Amniotic stem cell (primary cell): ENCODE measurements at regions not wholly inside any gene's neighbourhood (a gene's known extent, or its start where the extent isn't known, plus 50 kb on each side); places are given as distances from the start of the nearest gene placed in this dataset.
"Not testable (repeated sequence)": the region's sequence is repeated elsewhere in the genome, so short reads cannot be mapped to it uniquely, and the experiment has no call there.

Experiments
- DNase-seq: peaks from one replicate; lab custom pipeline; 2025; lab: John Stamatoyannopoulos, UW

DNA sequence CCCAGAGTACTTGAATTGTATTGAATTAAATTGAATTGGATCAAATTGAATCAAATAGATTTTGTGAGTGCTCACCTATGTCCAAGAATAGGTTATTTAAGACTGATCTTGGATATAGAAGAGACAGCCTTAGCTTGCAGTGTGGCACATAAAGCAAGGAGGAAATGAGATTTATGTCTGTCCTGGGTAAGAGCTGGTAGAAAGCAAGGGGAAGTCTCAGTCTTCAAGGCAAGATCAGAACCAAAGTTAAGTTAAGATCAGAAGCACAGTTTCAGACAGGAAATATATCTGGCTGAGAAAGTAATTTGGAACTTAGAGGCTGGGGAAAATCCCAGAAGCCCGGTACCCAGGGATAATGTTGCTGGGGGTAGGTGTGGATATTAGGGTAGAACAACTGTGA lies 244.4 kb upstream of the ARPP21 start:
- no peak for DNase-seq

DNA sequence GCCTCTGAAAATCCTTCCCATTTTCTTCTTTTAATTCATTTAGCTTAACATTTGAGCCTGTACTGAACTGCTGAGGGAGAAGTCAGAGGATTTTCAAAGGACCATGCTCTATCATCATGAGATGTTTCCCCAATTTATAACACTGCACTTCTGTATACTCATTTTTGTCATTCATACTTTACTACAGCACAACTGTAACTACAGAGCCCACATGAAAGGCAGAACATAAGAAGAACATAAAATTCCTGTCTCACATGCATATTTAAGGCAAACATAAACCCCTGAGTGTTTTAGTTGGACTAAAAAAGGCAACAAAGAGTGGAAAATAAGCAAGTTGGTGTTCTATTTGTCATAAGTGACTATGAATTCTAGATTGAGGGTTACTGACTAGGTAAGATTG lies 237.7 kb upstream of the ARPP21 start:
- DNase-seq = no peak

DNA sequence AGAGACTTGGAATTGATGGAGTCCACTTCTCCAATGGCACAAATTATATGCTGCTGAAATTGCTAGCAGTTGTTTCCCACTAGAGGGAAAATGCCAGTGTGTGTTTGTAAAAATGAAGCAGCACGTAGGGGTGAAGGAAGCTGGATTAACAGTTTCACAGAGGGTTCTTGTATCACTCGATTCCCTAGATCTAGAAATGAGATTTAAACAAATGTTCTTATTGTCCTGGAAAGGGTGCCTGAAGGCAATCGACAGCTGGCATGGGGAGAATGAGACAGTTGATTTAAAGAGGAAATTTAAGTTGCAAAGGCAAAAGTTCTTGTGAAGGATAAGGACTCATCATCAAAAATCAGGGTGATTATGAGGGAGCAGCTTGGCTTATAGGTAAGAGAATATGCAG lies 234.8 kb upstream of the ARPP21 start:
- no peak for DNase-seq

DNA sequence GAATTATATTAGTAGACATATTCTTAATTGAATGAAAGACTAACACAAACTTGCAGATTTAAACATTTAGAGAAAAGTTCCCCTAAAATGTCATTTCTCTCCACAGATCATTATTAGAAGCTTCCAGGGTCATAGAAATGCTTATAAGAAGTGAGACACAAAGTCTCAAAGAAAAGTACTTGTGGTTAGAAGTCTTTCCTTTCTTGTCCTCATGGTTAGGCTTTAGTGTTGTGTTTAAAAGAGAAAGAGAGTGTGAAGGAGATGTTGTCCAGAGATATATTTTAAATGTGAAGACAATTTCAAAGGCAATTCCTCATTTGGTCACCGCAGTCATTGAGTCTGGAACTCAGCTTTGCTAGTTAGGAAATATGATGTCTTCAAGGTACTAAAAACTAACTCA lies 230.4 kb upstream of the ARPP21 start:
- DNase-seq = no peak

DNA sequence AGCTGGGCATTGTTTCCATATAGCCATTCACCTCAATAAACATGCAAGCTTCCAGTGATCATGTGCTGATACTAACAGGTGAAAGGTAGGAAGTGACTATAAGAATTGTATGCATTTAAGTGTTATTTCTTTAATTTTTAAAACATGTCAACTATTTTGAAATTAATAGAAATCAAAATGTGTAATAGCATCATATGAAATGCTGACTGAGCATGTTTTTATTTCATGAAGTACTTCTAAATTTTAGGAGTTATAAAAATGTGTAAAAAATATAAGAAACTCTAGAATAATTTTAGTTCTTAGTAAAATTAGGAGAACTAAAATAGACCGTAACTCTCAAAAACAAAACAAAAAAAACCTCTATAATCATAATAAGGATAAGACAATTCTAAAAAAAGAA lies 229.3 kb upstream of the ARPP21 start:
- DNase-seq = no peak

DNA sequence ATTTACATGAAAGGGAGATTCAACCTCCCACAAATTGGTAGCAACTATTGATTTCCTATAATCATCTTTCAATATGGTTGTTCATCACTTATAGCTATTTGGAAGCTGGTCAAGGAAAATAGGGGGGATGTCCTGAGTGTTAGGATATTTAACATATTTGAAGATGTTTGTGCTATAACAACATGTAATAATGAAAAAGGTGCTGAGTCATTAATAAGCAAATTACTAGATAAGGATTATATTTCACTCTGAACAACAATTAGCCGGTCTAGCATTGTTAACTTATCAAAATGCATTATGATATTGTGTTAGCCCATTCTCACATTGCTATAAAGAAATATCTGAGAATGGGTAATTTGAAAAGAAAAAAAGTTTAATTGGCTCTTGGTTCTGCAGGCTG lies 225.8 kb upstream of the ARPP21 start:
- DNase-seq = no peak

DNA sequence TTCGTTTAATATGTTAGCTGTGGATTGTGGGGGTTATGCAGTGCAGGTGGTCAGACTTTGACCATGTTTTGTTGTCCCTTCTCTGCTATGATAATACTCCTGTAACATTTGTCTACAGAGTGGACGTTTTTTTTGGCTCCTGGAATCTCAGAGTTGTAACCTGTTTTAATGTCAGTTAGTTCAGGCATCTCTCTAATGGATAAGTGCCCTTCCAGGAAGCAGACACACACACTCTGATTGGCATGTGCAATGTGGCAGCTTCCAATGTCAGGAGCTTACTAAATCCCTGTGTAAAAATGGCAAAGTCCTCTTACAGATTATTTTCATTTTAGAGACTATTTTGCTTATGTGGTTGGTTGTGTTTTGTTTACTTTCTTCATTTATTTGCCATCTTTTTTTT lies 222.2 kb upstream of the ARPP21 start:
- no peak for DNase-seq

DNA sequence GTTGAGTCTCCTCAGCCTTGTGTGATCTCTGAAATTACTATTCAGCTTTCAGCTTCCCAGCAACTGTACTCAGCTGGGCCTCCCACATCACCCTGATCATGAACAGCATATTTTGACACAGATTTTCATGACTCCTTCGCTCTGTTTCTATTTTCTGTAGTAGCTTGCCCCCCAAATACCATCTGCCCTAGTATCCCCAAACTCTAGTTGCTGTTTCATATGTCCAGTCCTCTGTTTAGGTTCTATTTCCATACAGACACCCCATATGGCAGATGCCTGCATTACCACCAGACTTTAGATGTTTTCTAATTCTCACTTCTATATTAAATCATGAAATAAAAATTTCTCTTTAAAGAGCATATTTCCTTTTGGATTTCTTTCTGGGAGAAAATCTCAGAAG lies 217.2 kb upstream of the ARPP21 start:
- DNase-seq = no peak

DNA sequence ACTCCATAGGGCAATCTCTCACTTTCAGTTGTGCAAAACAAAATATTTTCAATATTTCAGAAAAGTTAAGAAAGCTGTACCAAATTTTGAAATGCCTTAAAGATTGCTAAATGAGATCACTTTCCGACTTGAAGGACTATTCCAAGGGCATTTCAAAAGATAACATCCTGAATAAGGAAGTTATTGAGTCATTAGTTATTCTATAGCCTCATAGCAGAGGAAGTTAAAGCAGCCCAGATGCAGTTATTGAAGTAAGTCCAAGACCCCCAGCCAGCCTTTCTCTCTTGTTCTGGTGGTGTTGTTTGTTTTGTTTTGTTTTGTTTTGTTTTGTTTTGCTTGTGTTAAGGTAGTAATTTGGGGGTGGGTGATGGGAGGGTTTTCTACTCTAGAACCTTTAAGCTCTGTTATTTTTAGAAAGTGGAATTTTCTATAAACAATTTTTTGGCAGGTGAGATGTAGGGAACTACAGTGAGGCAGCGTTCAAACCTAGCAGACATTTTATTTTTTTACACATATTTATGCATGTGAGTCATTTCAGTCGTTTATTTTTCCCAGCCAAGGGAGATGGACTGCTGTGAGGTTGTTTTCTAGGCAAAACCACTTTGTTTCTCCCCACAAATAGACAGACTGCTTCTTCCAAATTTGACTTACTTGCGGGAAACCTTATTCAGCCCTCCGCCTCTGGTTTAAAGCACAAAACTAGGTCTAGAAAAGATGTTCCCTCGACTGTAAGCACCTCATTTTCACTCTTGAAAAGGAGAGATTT lies 216.3 kb upstream of the ARPP21 start:
- DNase-seq = no peak

DNA sequence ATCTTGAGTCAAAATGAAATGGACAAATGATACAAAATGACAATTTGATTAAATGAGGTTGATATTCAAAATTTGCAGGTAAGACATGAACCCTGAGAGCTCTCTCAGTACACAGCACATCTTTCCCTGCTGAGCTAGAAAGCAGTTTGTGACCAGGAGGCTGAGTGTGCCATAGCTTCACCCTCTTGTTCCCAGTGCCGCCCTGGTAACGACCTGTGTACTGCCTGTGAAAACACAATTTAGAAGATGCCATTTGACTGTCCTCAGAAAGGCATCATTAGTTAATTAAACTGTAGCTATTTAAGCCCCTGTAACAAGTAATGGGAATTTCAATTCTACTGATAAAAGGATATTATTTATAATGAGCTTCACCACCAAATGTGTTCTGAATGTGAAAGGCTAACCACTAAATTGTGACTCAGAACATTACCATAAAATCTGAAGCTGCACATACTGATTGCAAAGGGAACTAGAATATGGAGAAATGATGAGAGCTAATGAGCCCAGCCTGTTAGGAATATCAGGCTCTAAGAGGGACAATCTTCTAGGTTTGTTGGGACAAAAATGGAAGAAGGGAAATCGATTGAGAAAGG lies 212.9 kb upstream of the ARPP21 start:
- no peak for DNase-seq

DNA sequence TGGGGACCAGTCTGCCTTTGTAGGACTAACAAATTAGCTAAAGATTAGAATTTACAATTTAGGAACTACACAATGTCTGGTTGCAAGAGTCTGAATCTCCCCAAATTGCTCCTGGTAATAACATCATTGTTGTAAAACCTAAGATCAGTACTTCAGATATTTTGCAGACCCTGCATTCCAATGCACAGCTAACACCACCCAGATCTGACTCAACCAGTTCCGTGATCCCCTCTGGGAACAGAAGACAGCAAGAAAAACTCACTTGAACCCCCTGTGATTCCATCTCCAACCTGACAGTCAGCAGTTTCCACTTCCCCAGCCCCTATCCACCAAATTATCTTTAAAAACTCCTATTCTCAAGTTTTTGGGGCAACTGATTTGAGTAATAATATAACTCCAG lies 201.9 kb upstream of the ARPP21 start:
- no peak for DNase-seq

DNA sequence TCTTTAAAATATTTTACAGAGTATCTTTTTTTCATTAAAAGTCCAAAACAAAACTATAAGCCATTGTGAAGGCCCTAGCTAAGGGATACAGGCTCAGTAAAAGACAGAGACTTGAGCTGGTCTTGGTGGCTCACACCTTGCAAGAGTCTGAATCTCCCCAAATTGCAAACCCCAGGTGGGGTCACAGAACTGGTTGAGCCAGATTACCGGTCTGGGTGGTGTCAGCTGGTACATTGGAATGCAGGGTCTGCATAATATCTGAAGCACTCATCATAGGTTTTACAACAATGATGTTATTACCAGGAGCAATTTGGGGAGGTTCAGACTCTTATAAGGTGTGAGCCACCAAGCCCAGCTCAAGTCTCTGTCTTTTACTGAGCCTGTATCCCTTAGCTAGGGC lies 201.2 kb upstream of the ARPP21 start:
- DNase-seq = no peak

DNA sequence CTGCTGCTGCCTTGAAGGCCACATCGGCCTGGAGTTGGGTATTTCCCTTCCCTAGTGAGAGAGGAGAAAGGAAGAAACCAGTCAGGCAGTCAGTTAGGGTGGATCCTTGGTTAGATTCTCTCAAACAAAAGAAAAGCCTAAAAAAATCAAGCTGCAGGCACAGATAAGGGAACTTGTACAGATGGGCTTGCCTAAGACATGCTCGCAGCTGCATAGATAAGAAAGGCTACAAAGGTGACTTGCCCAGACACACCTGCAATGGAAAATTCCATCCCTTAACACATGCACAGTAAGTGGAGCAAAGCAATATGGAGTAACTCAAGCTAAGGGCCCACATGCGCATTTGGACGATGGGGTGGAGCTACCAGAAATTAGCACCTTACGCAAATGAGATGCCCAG lies 199.7 kb upstream of the ARPP21 start:
- no peak for DNase-seq

DNA sequence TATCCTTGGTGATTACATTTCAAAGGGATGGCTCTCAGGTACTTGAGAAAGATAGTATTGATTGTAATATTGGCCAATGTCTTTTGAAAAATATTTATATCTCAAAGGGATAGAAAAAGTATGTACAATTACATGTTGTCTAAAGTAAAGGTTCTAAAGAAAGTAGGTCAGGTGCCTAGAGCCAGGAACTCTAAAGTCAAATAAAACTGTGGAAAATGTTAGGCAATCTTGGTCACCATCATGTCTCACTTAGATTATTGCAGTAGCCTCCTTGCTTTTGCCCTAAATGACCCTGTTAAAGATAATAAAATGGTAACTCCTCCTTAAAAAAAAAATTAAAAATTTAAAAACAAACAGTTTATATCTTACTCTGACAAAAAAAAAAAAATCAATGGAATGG lies 198.5 kb upstream of the ARPP21 start:
- no peak for DNase-seq

DNA sequence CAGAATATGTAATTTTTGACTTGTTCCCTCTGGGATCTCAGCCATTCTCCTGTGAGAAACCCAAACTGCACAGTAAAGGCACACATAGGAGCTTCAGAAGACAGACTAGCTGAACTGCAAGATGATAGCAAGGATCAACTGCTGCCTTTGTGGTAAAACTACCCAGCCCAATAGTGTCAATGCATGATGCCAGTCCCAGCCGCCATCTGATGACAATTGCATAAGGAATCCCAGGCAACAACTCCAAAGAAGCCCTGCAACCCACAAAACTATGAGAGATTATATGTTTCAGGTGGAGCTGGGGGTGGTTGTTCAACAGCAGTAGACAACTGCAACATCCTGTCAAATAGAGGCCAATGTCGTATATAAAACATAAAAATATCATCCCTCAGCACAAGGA lies 192.4 kb upstream of the ARPP21 start:
- no peak for DNase-seq

DNA sequence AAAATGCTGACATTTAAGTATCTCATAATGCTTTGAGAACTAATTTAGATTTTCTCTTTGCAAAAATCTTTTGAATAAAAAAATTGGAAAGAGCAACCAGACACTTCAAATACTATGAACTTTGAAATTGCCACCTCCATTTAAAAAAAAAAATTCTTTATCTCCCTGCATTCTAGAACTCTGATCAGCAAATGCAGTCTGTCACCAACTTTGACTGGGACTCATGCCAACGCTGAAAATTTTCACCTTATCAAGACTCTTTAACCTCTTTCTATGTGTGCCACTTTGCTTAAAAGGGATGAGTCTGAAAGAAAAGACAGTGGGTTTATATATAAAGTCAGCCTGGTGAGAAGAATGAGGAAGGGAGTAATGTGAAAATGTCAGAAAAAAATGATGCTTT lies 191.2 kb upstream of the ARPP21 start:
- DNase-seq = no peak

DNA sequence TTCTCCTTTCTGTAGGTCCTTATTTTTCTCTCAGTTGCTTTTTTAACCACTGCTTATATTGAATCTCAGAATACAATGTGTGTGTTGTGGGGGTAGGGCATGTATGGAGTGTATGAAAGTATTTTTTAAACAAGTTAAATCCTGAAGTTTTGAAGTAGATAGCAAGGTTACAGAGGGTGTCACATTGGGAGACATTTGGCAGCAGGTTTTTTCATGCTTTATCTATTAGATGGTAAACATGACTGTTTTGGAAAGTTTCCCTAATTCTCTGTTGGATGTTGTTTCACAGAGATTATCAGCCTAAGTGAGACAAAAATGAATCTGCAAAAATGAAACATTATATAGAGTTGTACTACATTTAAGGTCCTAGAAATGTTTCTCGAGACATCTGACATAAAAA lies 190.6 kb upstream of the ARPP21 start:
- DNase-seq = no peak

DNA sequence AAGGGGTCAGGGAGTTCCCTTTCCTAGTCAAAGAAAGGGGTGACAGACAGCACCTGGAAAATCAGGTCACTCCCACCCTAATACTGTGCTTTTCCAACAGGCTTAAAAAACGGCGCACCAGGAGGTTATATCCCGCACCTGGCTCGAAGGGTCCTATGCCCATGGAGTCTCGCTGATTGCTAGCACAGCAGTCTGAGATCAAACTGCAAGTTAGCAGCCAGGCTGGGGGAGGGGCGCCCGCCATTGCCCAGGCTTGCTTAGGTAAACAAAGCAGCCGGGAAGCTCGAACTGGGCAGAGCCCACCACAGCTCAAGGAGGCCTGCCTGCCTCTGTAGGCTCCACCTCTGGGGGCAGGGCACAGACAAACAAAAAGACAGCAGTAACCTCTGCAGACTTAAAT lies 184.5 kb upstream of the ARPP21 start:
- not testable (repeated sequence) for DNase-seq

DNA sequence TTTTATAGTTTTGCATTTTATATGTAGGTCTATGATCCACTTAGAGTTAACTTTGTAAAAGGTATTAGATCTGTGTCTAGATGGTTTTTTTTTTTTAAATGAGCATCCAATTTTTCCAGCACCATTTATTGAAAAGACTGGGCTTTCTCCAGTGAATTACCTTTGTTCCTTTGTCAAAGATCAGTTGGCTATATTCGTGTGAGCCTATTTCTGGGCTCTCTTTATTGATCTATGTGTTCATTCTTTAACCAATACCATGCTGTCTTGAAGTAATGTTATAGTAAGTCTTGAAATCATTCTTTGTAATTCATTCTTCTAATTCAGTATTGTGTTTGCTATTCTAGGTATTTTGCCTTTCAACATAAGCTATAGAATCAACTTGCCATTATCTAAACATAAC lies 165.4 kb upstream of the ARPP21 start:
- DNase-seq = no peak

DNA sequence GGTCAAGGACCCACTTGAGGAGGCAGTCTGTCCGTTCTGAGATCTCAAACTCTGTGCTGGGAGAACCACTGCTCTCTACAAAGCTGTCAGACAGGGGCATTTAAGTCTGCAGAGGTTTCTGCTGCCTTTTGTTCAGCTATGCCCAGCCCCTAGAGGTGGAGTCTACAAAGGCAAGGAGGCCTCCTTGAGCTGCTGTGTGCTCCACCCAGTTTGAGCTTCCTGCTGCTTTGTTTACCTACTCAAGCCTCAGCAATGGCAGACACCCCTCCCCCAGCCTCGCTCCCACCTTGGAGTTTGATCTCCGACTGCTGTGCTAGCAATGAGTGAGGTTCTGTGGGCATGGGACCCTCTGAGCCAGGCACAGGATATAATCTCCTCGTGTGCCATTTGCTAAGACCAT lies 156.8 kb upstream of the ARPP21 start:
- DNase-seq = not testable (repeated sequence)

DNA sequence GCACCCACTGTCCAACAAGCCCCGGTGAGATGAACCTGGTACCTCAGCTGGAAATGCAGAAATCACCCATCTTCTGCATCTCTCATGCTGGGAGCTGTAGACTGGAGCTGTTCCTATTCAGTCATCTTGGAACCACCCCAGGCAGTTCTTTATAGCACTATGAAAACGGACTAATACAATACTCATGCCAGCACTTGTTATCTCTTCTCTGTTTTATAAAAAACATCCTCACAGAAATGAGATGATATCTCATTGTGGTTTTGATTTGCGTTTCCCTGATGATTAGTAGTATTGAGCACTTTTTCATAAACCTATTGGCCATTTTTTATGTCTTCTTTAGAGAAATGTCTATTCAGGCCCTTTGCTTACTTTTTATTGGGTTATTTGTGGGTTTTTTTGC lies 156.2 kb upstream of the ARPP21 start:
- no peak for DNase-seq

DNA sequence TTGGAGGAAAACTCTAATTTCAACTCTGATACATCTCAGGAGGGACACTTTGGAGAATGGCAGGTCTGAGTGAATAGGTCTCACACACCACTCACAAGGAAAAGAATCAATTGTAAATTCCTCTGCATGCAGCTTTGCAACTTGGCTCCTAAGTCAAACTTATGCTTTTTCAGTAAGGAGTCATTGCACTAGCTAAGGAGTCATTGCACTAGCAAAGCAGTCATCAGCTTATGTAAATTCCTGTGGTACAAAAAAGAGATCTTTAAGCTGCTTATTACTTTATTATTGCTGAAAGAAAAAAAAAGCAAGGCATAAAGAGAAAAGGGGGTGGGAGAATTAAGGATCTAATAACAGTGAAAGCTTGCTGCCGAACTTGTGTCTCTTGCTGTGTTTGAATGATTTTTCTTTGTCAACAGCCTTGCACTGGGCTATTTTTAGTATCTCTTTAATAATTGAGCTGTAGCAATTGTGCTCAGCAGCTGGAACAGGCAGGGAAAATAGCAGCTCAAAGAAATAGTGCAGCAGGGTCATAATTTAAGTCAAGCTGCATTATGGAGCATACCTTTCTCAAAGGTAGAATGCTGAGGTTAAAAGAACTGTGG lies 154.3 kb upstream of the ARPP21 start:
- DNase-seq = no peak

DNA sequence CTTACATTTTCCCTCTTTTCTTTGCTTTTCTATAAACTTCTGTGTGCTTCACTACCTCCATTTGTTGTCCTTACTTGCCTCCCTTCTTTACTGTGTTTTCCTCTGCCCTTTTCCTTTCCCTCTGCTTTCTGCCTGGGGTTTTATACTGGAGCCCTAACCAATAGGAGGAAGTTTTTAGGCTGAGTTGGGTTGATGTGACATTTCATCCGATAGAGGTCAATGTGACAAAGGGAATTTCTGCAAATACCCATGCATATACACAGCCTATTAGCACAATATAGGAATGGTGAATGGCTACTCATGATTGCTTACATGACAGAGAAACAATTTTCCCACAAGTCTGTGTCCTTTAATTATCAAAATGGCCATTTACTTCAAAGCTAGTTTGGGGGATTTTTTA lies 153.0 kb upstream of the ARPP21 start:
- no peak for DNase-seq

DNA sequence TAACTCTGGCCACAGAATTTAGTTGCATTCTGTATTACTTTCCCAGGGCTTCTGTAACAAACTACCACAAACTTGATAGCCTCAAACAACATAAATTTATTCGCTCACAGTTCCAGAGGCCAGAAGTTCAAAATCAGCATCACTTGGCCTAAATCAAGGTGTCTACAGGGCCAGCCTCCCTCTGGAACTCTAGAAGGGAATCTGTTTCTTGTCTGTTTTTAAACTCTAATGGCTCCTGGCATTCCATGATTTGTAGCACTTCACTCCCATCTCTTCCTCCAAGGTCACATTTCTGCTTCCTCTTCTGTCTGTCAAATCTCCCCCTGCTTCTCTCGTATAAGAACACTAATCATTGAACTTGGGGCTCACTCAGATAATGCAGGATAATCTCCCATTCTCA lies 151.9 kb upstream of the ARPP21 start:
- DNase-seq = no peak
